ENCODE measurements at regions not wholly inside any gene's neighbourhood (a gene's known extent, or its start where the extent isn't known, plus 50 kb on each side); places are given as distances from the start of the nearest gene placed in this dataset.
"Not testable (repeated sequence)": the region's sequence is repeated elsewhere in the genome, so short reads cannot be mapped to it uniquely, and the experiment has no call there.

GRCh38 chr17:56731096-56731495 lies 102.6 kb downstream of the C17orf67 start:
- not testable (repeated sequence) for TF ChIP-seq CTCF, POLR2A (IDR thresholded peaks at IDR 0.05)

Measured in ovary (tissue), 3 donors.